GM13976 (cell line): ENCODE measurements at regions not wholly inside any gene's neighbourhood (a gene's known extent, or its start where the extent isn't known, plus 50 kb on each side); places are given as distances from the start of the nearest gene placed in this dataset.

Experiments used
- DNase-seq: peaks from one replicate; pipeline ENCODE4 v3.0.0; 2012; ENCODE audit warnings: low spot score
- CTCF ChIP-seq: IDR thresholded peaks from 2 replicates; pipeline ENCODE4 v1.5.1; 2012; ENCODE audit warnings: borderline replicate concordance, mild to moderate bottlenecking; ENCODE audit not compliant: insufficient read depth; ENCODE audit errors: extremely low read depth, missing control alignments, control extremely low read depth
- in situ Hi-C: fragments of 300-500 bp; cut with MboI; formaldehyde crosslinking; loops from one replicate; pipeline ENCODE4 v1.12.0; 2022; ENCODE audit warnings: low sequenced_read_pairs, mixed read lengths, inconsistent platforms; ENCODE audit not compliant: unreplicated experiment

- no peak for DNase-seq
- in situ Hi-C loops, result no loop called here
Observed at GRCh38 chr5:2300861-2301574, 418.3 kb upstream of the IRX4 start.

DNA sequence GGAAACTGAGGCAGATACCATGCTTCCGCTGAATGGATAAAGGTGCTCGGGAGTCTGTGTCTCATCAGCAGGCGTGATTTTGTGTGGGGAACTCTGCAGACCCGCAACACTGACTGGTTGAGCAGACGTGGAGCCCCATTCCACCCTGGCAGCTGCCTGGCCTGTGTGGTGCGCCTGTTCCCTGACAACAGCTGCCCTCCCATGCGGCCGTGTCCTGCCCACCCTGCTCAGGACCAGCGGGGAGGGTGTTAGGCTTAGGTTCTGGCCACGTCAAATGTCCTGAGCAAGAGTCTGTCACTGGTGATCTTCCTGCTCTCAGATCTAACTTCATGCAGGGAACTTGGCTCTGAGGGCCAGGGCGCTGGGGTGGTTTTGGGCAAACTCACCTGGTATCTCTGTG is 417.7 kb upstream of the IRX4 start:
- DNase-seq, result no peak
- no peak for TF ChIP-seq CTCF

More at GRCh38 chr5:2300861-2301574, 418.3 kb upstream of the IRX4 start:
- no peak for TF ChIP-seq CTCF

GRCh38 chr5:2299388-2300220 is 416.9 kb upstream of the IRX4 start:
- in situ Hi-C loops, result no loop called here
- no peak for TF ChIP-seq CTCF
- DNase-seq, result no peak

More for the DNA sequence above, 417.7 kb upstream of the IRX4 start:
- in situ Hi-C loops, result no loop called here

GRCh38 chr5:2298781-2299180 is 416.1 kb upstream of the IRX4 start:
- no peak for TF ChIP-seq CTCF
- in situ Hi-C loops, result no loop called here
- no peak for DNase-seq

GRCh38 chr5:2297991-2298390 is 415.3 kb upstream of the IRX4 start:
- DNase-seq, result no peak
- TF ChIP-seq CTCF, result no peak
- in situ Hi-C loops, result no loop called here

DNA sequence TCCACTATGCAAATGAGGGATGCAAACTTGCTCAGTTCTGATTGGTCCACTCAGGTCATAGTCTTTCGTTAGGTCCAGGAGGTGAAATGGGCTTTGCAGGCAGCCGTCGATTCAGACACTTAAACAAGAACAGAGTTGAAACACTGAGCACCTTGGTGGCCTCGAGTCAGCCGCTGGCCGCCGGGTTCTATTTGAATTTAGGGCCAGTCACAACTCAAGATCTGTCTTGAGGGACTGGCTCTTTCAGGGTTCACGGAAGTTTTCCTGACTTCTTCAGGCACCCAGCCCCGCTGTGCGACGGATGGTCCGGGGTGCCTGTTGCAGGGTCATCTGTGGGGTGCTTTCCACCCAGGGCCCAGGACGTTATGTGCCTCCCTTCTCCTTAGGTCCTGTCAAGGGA is 412.8 kb upstream of the IRX4 start:
- no peak for DNase-seq
- no peak for TF ChIP-seq CTCF
- in situ Hi-C loops, result no loop called here
